ENCODE measurements at regions not wholly inside any gene's neighbourhood (a gene's known extent, or its start where the extent isn't known, plus 50 kb on each side); places are given as distances from the start of the nearest gene placed in this dataset.

- TF ChIP-seq CTCF (IDR thresholded peaks at IDR 0.05) = no peak
- TF ChIP-seq POLR2A (IDR thresholded peaks at IDR 0.05) = no peak
These were observed 525.0 kb upstream of the ADARB2 start for GRCh38 chr10:2262333-2262732.

Data from right lobe of liver (tissue), 4 donors.